Tibial artery (tissue), 4 donors: ENCODE measurements at regions not wholly inside any gene's neighbourhood (a gene's known extent, or its start where the extent isn't known, plus 50 kb on each side); places are given as distances from the start of the nearest gene placed in this dataset.

ENCODE experiments used
- DNase-seq, 2 donors: peaks; one replicate each; pipeline ENCODE4 v3.0.0-alpha.2; 2019
- H3K27ac ChIP-seq, 2 donors: fragments of 200-600 bp; sonication (generic) in 1 of 2; 1 replicate in 1 of 2; 2 replicates in 1 of 2; pipeline ENCODE4 v1.5.1; 2018 to 2019; ENCODE audit warnings: mild to moderate bottlenecking in 1 of 2
- H3K27me3 ChIP-seq, 2 donors: fragments of 200-600 bp; sonication (generic) in 1 of 2; one replicate each; pipeline versions ENCODE4 v1.5.1 to v1.6.0; 2016 to 2019
- H3K36me3 ChIP-seq, 3 donors: fragments of 200-600 bp; sonication (generic) in 2 of 3; one replicate each; pipeline ENCODE4 v1.5.1; 2016 to 2019; ENCODE audit warnings: mild to moderate bottlenecking in 2 of 3
- H3K4me1 ChIP-seq, 4 donors: fragments of 200-600 bp; sonication (generic) in 2 of 4; 1 replicate in 3 of 4; 2 replicates in 1 of 4; pipeline ENCODE4 v1.5.1; 2016 to 2019
- H3K4me3 ChIP-seq, 2 donors: fragments of 200-600 bp; sonication (generic) in 1 of 2; 1 replicate in 1 of 2; 2 replicates in 1 of 2; pipeline ENCODE4 v1.5.1; 2018 to 2019; ENCODE audit warnings: mild to moderate bottlenecking in 2 of 2
- H3K9me3 ChIP-seq, 3 donors: fragments of 200-600 bp; sonication (generic) in 1 of 3; one replicate each; pipeline ENCODE4 v1.5.1; 2016 to 2019
- intact Hi-C: fragments of 100-400 bp; cut with DNase I; formaldehyde crosslinking; loops from one replicate; pipeline ENCODE4 v1.15.0; 2023; ENCODE audit warnings: low total_unique reads
- TF ChIP-seq, protein P1 (sequence below), 2 experiments: fragments of 200-600 bp in 1 of 2; fragments of 450-650 bp in 1 of 2; IDR thresholded peaks; one replicate each; pipeline ENCODE4 v1.5.1; 2017 to 2019; ENCODE audit warnings: antibody characterized with exemption in 2 of 2, mild to moderate bottlenecking in 1 of 2, moderate library complexity in 1 of 2

DNA sequence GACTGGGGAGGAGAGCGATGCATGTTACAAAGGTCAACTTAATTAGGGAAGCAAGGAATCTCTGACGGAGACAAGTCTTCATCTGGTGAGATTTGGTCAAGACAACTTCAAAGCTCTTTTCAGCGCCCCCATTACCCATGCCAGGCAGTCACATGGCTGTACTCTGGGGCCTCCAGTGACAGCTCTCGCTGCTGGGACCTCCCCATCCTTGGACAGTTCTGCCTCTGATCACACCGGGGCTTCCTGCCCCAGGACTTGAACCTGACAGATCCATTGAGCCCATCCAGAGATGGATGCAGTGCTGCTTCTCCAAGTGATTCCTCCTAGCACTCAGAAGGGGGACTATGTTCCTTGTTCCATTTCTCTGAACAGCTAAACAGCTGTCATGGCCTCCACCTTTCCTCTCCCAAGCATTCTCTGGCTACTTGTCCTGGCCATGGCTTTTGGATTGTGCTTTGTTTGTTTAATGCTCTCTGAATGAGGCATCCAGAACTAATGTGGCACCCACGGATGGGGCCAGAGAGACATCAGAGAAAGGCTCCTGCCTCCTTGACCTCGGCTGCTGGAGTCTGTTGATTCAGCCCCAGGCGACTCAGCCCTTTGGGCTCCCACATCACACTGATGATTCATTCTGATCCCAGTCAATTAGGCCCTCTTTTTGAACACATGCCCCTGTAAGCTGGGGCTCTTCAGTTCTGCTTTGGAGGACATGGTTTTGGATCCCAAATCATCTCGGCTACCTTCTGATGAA, 122.1 kb upstream of the ADAMTS16 start:
- TF ChIP-seq, protein P1, sequence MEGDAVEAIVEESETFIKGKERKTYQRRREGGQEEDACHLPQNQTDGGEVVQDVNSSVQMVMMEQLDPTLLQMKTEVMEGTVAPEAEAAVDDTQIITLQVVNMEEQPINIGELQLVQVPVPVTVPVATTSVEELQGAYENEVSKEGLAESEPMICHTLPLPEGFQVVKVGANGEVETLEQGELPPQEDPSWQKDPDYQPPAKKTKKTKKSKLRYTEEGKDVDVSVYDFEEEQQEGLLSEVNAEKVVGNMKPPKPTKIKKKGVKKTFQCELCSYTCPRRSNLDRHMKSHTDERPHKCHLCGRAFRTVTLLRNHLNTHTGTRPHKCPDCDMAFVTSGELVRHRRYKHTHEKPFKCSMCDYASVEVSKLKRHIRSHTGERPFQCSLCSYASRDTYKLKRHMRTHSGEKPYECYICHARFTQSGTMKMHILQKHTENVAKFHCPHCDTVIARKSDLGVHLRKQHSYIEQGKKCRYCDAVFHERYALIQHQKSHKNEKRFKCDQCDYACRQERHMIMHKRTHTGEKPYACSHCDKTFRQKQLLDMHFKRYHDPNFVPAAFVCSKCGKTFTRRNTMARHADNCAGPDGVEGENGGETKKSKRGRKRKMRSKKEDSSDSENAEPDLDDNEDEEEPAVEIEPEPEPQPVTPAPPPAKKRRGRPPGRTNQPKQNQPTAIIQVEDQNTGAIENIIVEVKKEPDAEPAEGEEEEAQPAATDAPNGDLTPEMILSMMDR (IDR thresholded peaks at IDR 0.05), result no peak
- intact Hi-C loops, result no loop called here

DNA sequence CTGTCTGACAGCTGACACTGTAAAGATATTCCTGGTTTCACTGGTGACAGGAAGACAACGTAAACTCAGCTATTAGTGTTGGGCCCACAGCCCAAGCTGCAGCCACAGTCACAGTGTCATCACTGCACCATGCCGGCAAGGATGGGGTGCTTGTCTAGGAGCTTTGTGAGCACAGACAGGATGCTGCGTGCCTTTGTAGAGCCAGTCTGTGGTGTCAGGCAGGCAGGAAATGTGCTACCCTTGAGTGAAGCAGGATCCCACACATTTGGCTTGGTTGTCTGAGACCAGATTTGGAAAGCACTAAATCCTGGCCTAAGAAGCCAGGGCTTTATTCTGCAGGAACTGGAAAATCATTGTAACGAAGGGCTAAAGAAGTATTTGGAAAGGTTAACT, 121.6 kb upstream of the ADAMTS16 start:
- Histone ChIP-seq H3K4me3 (no peak overlapping the region), H3K36me3 (no peaks in the 10 kb centered on the region), H3K27ac (no peak overlapping the region), H3K4me1 (no peaks in the 10 kb centered on the region), H3K9me3 (no peaks in the 10 kb centered on the region), H3K27me3 (no peaks in the 10 kb centered on the region)
- DNase-seq, result no peak
- TF ChIP-seq, protein P1 (IDR thresholded peaks at IDR 0.05), result no peak
- intact Hi-C loops, result no loop called here

More for the DNA sequence above, 122.1 kb upstream of the ADAMTS16 start:
- DNase-seq, result no peak
- Histone ChIP-seq H3K27ac (no peak overlapping the region), H3K4me1 (no peaks in the 10 kb centered on the region), H3K36me3 (no peaks in the 10 kb centered on the region), H3K4me3 (no peak overlapping the region), H3K9me3 (no peaks in the 10 kb centered on the region), H3K27me3 (no peaks in the 10 kb centered on the region)

- H3K4me1 ChIP-seq, result peaks cover 0 to 5% (median 0%) of the 10 kb centered on the region in 4 donors
- no peaks in the 10 kb centered on the region for H3K36me3 ChIP-seq
- H3K27ac ChIP-seq, result no peak overlapping the region
- TF ChIP-seq, protein P1 (IDR thresholded peaks at IDR 0.05), result no peak
- H3K4me3 ChIP-seq, result no peak overlapping the region
- no peak for DNase-seq
- intact Hi-C loops, result no loop called here
- H3K9me3 ChIP-seq, result no peaks in the 10 kb centered on the region
- H3K27me3 ChIP-seq, result no peaks in the 10 kb centered on the region
Observed at GRCh38 chr5:5021436-5021835, 118.7 kb upstream of the ADAMTS16 start.

DNA sequence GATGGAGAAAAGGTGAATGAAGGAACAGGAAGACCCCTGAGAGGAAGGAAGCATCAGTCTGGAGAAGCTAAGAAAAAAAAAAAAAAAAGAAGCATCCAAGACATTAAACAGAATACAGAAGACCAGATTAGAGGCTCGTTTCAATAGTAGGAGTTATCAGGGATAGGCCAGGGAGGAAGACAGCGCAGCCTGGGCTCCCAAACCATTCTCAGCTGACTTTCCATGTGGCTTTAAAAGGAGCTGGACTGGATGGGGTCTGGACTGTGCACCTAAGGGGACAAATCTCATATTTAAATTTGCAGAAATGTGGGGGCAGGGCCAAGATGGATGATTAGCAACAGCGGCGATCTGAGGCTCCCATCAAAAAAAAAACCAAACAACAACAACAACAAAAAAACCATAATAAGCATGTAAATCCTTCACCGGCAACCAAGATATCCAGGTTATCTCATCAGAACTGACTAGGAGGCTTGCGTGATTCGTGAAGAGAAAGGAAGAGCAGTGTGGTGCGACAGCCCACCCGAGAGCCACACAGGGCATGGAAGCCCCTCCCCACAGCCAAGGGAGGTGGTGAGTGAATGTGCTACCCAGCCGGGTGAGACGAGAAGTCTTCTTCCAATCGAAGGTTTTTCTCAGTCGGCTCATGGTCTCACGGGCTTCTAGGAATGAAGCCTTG, 114.9 kb upstream of the ADAMTS16 start:
- Histone ChIP-seq H3K4me1 (peaks cover 0 to 5% (median 0%) of the 10 kb centered on the region in 4 donors), H3K4me3 (no peak overlapping the region)
- intact Hi-C loops, result no loop called here

DNA sequence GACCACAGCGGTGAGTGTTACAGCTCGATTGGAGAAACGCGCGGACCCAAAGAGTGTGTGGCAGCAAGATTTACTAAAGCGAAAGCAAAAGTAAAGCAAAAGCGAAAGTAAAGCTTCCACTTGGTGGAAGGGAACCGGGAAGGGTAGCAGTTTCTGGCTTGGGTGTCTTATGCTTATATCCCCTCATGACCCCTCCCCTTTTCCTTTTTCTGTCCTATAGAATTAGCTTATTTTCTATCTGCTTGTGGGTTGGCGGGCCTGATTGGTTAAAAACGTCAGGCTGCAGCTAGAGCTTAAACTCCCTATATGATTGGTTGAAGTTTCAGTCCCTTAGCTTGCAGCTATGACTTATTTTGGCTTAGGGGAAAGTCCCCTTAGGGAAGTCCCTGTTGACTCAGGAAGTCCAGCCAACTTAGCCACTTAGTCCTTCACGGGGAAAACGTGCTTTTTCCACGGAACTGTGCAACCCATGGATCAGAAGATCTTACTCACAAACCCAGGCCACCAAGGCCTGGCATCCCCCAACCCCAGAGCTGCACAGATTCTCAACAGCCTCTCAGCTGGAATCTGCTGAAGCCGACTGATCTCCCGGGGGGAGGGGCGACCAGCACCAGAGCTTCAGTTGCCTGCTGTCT, 114.2 kb upstream of the ADAMTS16 start:
- intact Hi-C loops, result no loop called here
- Histone ChIP-seq H3K27me3 (no peaks in the 10 kb centered on the region), H3K4me3 (no peak overlapping the region), H3K4me1 (peaks cover 0 to 5% (median 0%) of the 10 kb centered on the region in 4 donors), H3K27ac (no peak overlapping the region), H3K9me3 (no peaks in the 10 kb centered on the region), H3K36me3 (no peaks in the 10 kb centered on the region)
- TF ChIP-seq, protein P1 (IDR thresholded peaks at IDR 0.05), result no peak
- DNase-seq, result no peak

More for the DNA sequence above, 114.9 kb upstream of the ADAMTS16 start:
- no peak for DNase-seq
- no peak overlapping the region for H3K27ac ChIP-seq
- TF ChIP-seq, protein P1 (IDR thresholded peaks at IDR 0.05), result no peak
- H3K36me3 ChIP-seq, result no peaks in the 10 kb centered on the region
- no peaks in the 10 kb centered on the region for H3K27me3 ChIP-seq
- H3K9me3 ChIP-seq, result no peaks in the 10 kb centered on the region
